ENCODE measurements at regions not wholly inside any gene's neighbourhood (a gene's known extent, or its start where the extent isn't known, plus 50 kb on each side); places are given as distances from the start of the nearest gene placed in this dataset.
"Not testable (repeated sequence)": the region's sequence is repeated elsewhere in the genome, so short reads cannot be mapped to it uniquely, and the experiment has no call there.

DNA sequence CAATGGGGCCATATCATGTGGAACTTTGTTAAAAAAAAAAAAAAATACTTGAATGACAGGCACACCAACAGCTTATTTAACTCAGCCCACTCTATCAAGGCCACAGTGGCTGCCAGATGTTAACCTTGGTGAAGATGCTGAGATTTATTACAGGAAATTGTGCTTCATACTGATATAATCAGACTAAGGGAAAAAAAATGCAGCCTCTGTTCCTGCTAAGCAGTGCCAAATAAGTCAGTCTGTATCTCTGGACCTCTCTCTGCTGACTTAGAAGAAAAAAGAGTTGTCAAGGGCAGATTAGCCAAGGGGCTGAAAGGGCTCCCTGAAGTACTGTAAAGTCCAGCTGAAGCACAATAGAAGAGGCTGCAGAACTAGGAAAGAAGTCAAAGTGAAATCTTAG is 677.7 kb upstream of the HTR2C start:
- DNase-seq = peak; percentile 47

DNA sequence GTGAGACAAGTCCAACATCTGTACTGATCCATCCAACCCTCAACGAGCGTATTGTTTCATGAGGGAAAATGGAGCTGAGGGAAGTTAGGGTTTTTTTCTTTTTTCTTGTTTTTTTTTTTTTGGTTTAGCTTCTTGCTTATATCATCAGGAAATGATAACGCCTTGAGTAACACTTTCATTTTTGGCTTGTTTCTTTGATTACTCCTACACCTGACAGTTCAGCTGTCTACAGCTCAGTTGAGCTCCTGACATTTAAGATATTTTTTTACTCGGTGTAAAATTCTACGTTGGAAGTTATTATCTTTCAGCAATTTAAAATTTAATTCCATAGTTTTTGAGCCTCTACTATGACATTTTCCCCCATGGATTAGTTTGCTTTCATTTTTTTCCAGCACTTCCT is 691.0 kb upstream of the HTR2C start:
- no peak for DNase-seq

DNA sequence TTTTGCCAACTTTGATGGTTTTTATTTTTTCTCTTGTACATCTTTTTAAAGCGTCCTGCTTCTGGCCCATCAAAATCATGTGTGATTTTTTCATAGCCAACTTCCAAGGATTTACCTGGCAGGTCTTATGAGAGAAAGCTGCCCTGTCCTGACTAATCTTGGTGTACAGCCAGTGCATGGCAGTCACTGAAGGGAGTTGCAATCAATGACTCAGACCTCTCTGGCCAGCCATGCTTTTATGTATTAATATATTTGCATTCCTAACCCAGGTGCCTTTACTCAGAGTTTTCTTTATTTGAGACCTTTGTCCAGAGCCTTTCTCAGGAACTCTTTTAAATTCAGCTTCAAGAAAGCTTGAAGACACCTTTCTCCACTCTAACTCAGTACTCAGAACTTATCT is 691.5 kb upstream of the HTR2C start:
- DNase-seq = no peak

DNA sequence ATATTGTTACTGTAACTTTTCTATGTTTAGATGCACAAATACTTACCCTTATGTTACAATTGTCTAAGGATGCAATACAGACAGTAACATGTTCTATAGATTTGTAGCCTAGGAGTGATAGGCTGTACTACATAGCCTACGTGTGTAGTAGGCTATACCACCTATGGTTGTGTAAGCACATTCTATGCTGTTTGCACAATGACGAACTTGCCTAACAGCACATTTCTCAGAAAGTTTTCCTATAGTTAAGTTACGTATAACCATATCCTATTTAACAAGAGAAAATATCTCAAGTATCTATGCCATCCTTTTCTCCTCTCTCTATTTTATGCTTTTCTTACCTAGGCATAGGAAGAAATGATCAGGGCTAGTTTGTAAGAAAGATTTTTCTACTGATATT is 710.8 kb upstream of the HTR2C start:
- DNase-seq = no peak

DNA sequence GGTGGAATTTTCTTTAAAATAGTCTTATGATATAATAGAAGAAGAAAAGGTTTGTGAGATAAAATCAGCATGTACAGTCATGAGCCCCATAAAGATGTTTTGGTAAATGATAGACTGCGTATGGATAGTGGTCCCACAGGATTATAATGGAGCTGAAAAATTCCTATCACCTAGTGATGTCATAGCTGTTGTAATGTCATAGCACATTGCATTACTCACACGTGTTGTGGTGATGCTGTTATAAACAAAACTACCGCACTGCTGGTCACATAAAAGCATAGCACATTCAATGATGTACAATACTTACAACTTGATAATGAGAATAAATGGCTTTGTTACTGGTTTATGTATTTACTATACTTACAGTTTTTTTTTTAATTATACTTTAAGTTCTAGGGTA is 715.2 kb upstream of the HTR2C start:
- DNase-seq = no peak

DNA sequence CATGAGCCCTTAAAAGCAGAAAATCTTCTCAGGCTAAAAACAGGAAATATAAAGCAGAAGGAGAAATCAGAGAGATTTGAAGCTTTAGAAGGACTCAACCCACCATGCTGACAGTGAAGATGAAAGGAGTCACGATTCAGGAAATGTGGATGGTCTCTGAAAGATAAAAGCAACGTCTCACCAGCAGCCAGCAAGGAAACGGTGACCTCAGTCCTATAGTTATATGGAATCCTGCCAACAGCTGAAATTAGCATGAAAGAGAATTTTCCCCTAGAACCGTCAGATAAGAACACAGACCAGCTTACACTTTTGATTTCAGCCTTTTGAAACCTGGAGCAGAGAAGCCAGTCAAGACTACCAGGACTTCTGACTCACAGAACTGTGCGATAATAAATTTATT is 715.7 kb upstream of the HTR2C start:
- DNase-seq = peak; percentile 0

DNA sequence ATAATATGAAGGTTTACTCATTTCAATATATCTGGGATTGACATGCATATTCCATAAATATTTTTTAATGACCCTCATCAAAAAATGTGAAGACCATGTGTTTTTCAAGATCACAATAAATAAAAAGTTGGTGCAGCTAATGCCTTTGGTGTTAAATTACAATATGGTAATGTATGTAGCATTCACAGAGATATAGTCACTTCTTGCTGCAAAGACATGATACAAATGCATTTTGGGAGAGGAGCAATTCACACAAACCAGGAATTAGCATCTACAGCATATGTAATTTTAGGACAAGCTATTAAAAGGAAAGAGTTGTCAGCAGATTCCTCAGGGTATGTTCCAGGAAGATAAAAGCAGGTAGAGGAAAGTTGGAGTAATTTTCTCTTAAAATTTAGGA is 734.5 kb upstream of the HTR2C start:
- no peak for DNase-seq

DNA sequence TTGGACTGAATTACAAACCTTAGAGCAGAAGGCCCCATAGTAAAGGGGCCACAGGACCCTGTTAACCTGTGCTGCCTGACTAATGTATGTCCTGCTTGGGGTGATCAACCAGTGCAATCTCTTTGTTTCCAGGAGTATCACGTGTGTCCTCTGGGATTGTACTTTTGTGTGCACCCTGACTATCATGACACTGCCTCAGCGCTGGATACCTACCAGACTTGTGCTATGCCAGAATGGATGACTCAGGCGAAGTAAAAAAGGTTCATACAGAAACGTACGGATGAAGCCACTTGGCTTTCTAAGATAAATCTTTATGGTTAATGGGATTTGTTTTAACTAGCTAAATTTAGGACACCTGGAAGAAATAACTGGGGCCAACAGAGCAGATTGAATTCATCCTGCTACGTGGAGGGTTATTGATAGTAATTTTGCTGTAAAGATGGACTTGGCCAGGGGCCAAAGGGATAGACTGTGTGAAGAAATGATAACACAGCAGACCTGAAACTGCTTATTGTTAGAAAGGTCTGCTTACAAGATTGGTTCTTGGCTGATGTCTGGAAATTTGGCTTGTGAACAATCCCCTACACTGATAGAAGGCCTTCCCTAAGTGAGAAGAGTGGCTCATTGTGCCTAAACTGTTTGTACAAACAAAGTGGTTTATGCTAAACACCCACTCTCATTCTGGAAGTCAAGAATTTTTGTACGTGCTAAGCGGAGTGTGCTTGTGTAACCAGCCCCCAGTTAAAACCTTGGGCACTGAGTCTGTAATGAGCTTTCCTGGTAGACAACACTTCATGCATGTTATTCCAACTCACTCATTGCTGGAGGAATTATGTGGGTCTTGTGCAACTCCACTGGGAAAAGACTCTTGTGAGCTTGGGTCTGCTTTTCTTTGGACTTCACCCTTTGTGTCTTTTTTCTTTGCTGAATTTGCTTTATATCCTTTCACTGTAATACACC is 750.5 kb upstream of the HTR2C start:
- DNase-seq = peak; percentile 1

DNA sequence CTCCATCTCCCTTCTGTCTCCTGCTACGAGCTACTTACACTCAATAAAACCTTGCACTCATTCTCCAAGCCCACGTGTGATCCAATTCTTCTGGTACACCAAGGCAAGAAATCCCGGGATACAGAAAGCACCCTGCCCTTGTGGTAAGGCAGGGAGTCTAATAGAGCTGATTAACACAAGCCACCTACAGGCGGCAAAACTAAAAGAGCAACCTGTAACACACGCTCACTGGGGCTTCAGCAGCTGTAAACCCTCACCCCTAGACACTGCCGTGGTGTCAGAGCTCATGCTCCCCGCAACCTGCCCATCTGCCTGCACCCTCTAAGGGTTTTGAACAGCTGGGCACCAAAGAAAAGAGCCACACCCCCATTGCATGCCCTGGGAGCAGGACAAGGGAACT is 755.4 kb upstream of the HTR2C start:
- DNase-seq = no peak

DNA sequence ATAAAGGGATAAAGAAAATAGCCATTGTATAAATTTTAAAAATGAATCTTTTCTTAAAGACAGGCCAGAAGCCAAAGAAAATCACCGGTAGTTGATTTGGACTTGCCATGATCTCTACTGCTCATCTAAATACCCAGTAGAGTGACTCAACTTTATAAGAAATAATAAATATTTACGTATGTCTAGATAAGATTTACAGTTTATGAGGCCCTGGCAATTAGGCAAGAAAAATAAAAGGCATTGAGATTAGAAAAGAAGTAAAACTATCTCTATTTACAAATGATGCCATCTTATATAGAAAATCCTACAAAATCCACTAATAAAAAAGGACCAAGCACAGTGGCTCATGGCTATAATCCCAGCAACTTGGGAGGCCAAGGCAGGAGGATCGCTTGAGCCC is 765.5 kb upstream of the HTR2C start:
- no peak for DNase-seq

DNA sequence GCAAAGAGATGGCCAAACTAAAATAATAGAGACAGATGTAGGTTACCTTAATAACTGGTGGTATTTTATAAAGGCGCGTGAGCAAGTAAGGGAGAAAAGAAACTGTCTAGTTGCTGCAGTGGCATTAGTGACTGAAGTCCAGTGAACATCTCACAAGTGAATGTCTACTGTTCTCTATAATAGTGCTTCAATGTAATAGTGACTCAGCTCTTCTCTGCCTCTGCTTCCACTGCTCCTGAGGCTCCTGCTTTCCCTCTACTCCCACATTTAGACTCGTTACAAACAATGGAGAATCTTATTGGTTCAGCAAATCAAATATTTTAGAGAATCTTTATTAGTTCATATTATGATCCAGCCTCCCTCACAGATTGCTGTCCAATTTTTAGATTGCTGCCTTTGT is 779.1 kb upstream of the HTR2C start:
- no peak for DNase-seq

DNA sequence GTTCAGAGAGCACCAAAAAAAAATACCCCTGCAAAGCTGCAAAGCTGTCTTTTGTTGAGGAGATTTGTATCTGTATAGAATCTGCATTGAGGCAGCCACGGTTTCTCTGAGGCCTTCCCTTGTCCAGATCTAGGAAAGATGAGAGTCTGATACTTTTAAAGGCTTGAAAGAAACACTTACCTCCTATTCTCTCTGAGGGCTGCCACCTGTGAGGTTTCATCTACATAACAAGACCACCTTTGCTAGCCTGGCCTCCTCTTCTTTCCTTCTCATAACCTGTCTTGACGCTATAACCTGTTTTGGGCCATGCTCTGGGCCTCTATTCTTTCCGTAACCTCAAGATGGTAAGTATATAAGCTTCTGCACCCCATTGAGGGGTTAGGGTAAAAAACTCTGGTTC is 779.6 kb upstream of the HTR2C start:
- DNase-seq = no peak

DNA sequence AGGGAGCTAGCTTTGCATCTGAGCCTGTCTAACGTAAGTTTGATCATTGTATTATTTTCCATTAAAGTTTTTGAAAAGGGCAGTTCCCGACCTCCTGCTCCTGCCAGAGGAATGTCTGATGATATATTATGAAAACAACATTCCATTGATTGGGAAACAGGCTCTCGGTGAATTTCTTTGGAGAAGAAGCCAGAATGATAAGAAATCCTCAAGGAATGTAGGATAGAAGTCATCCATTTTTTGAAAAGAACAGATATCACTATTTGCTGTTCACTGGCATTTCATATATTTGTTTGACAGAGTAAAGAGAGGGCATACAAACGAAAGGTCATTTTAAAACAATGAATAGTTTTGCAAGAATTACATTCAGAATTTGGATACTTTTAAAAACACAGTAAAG is 781.0 kb upstream of the HTR2C start:
- no peak for DNase-seq

DNA sequence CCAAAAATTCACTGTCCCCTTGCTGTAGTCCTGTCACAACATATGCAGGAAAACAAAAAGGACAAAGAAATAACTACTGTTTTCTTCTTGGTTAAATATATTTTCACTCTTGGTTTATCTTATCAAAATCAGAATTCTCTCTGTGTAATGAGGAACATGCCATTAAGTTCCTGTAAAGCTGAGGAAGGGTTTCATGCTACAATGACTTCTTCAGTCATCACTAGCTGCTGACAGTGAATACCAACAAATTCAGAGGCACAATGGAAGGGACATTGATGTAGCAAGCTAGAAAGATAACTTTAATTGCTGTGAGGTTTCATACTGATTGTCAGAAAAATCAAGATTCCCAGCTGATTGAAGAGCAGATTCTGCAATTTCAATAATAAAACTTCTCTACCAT is 782.9 kb upstream of the HTR2C start:
- no peak for DNase-seq

DNA sequence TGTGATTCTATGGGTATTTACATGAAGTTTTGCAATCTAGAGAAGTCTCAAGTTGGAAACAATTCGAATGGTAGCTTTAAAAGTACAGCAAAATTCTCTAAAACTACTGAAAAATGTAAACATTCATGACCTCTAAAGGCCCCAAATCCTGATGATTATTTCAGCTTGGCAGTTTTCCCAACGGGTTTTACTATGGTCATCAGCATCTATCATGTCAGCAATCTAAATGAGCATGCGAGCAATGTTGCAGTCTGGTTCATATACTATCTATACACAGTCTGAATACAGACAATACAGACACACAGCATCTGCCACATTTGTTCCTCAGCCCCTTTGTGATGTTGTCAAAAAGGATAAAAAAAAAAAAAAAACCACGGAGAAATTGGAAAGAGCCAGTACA is 790.3 kb upstream of the HTR2C start:
- no peak for DNase-seq

DNA sequence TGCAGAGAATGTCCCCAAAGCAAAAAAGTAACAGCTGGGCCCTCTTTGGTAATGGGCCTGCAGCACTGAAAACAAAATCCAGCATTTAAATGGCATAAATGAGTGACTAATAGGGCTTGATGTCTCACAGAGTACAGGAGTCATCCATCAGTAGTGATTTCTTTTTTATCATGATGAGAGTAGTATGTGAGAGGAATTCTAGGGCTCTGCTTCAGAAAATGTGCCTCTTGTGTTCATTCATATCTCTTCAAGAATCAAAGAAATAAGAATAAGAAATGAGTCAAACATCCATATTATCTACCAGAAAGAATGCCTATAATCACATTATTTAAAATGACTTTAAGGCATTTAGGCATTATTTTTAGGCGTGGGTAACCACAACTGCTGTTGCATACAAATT is 792.9 kb upstream of the HTR2C start:
- DNase-seq = no peak

DNA sequence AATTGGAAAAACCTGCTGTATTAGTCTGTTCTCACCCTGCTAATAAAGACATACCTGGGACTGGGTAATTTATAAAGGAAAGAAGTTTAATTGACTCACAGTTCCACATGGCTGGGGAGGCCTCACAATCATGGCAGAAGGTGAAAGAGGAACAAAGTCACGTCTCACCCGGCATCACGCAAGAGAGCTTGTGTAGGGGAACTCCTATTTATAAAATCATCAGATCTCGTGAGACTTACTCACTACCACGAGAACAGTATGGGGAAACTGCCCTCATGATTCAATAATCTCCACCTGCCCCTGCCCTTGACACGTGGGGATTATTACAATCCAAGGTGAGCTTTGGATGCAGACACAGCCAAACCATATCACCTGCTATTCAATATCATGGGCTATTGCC is 799.1 kb upstream of the HTR2C start:
- not testable (repeated sequence) for DNase-seq

DNA sequence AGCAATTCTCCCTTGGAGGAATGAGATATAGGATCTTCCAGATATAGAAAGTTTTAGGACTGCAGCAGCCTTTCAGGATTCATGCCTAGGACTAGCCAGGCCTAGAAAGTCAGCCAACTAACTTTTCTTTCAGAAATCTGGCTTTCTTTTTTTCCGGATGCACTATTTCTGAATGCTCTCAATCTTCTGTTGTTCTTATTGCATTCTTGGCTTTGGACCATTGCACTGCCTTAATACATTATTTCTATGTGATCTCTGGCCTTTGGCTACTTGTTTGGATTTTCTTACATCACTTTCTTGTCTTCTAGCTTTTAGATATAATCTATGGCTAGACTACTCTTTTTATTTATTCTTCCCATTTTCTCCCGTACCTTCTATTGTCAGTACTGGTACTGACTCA is 813.1 kb upstream of the HTR2C start:
- no peak for DNase-seq

DNA sequence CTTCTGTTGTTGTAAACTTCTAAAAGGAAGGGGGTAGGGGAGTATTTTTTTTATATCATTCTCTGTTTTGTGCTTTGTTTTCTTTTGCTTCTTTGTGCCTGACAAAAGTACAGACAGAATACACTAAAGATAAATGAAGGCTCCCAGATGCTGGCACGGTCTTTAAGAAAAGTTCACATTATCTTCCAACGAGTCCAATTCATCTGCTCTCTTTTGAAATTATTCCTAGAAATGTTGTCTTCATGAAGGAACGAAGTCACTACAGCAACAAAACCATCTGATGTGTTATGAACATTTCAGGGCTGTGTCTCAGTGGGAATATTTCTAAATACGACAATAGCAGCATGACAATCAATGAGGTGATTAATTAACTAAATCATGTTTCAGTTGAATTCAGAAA is 813.8 kb upstream of the HTR2C start:
- no peak for DNase-seq

DNA sequence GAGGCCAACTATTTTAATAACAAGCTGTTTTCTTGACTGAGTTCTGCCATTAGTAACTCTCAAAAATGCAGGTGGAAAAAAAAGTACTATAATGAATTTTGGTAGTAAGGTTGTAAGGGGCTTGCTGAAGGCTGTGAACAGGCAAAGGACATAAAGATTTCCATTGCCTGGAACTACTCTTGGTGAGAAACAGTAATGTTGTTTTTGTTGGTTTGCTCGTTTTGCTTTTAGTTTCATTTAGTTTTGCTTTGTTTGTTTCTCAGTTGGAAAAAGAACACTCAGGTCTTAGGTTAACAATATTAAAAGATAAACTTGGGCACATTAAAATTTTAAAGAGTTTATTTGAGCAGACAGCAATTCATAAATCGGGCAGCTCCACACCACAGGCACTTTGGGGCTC is 824.5 kb upstream of the HTR2C start:
- no peak for DNase-seq

DNA sequence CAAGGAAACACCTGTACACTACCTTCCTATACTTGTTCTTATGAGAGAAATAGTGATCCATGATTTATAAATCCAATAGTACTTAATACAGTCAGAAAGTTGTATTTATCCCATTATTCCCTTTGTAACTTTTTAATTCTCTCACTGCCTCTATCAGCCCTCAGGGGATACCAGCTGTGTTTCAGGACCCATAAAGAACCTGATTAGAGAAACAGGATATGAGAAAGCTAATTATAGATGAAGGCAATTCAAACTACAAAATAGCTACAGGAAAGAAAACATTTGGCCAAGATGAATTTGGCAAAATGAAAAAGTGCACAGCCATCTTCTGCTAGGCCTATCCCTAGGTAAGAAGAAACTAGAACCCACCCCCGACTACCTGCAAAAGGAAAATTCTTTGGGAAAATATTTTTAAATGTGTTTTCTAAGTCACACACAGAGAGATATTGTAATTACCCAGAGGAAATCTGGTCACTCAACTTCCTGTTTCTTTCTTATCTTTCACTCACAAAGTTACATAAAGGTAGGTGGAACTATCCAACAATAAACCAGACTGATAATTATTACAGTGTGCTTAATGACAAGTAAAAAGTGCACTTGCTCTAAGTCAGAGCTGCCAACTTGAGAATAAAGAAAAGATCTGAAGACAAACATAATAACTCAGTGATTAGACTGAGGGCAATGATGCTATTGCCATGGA is 836.5 kb upstream of the HTR2C start:
- DNase-seq = no peak

DNA sequence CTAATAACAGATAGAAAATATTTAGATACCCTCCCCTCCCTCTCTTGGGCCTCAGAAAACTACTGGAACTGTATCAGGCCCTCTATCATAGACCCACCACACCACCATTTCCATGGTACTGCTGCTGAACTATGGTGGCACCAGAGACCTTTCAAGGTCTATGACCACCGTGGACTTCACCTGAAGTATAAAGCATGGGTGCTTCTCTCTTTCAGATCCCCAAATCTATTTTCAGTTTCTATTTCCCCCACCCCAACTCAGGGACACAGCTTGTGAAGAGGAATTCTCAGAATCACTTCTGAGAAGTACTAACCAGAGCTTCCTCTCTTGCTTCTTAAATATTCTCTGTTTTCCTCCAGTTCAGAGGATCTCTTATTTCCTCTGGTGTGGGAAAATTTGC is 840.8 kb upstream of the HTR2C start:
- no peak for DNase-seq

DNA sequence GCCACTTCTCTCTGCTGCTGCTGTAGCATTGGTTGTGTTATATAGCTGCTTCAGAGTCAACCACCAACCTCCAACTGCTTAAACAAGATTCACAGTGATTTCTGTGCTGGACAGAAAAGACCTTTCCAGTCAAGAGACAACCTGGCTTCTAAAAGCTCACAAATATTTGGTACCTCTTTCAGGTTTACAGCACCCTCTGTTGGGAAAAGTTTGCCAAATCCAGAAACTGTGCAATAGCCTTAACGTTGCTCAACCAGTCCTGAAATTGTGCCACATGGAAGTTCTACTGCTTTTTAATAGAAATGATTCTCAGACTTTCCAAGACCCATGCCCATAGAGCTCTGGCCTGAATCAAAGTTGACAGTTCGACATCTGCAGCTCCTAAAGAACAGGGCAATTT is 842.1 kb upstream of the HTR2C start:
- peak; percentile 7 for DNase-seq

DNA sequence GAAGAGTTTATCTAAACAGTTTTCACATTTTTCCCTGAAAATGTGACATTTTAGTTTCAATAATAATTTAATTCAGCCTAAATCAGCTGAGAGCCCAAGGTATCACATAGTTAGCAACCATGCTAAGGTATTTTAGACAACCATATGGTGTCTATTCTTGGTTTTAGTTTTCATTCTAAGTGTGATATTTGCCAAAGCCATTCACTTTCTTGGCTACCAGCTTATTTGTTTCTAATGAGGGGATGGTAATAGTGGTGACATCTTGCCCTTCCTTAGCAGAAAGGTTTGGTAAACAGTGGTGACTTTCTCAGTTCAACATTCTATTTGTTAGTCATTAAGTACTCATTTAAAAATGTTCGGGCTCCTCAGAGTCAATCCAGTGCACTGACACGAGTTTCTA is 854.9 kb upstream of the HTR2C start:
- no peak for DNase-seq

All from tongue (tissue), 1 donor.